Lower leg skin (tissue), 4 donors: ENCODE measurements at regions not wholly inside any gene's neighbourhood (a gene's known extent, or its start where the extent isn't known, plus 50 kb on each side); places are given as distances from the start of the nearest gene placed in this dataset.

Experiments used
- DNase-seq, 2 donors: peaks; one replicate each; pipeline ENCODE4 v3.0.0-alpha.2; 2019; ENCODE audit warnings: low spot score in 2 of 2
- H3K4me3 ChIP-seq: fragments of 200-600 bp; sonication (generic); 2 replicates; pipeline ENCODE4 v1.5.1; 2017; ENCODE audit warnings: mild to moderate bottlenecking, low read depth; ENCODE audit not compliant: poor library complexity, severe bottlenecking
- POLR2A ChIP-seq, 2 donors: fragments of 450-650 bp; IDR thresholded peaks; one replicate each; pipeline ENCODE4 v1.6.1; 2016 to 2017; ENCODE audit warnings: antibody characterized with exemption in 2 of 2, mild to moderate bottlenecking in 1 of 2, moderate library complexity in 1 of 2
- WGBS, 2 donors: methylation state at CpG; one replicate each; pipeline ENCODE4 v1.1.5; 2018; 5-methylcytosine and 5-hydroxymethylcytosine counted together
- intact Hi-C: fragments of 100-400 bp; cut with DNase I; formaldehyde crosslinking; loops from one replicate; pipeline ENCODE4 v1.15.0; 2023; ENCODE audit warnings: low total_unique reads
- TF ChIP-seq, protein P1 (sequence below), 3 donors: fragments of 450-650 bp; IDR thresholded peaks; one replicate each; pipeline ENCODE4 v1.5.1; 2016; ENCODE audit warnings: antibody characterized with exemption in 3 of 3, mild to moderate bottlenecking in 3 of 3, moderate library complexity in 2 of 3

DNA sequence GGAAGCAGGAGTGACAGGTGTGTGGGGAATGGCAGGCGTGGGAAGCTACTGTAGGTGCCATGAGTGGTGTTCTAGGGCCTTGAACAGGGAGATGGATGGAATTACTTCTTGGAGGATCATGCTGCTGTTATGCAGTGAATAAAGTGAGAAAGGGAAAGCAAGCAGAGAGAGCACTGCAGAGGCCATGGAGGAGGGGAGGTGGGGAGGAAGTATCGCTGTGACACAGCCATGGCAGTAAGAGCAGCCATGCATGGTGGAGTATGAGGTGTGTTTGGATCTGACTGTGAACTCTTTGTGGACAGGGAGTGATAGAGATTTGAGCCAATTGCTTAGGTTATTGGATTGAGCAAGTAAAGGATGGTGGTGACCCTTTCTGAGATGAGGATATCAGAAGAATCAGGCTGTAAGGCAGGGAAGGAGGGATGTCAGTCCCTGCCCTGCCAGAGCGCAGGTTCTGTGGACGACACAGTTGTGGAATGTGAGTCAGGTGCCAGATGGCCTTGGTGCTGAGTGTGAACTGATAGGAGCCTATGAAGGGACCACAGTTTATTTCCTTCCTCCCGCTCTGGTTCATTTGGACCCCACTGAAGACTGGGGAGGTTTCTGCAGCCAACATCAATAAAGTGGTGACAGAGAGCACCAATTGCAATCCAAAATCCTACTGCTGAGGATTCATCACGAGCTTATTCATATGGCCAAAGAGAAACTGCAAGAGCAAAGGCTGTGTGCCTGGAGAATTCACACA lies 105.5 kb upstream of the TMEM72 start:
- 74 to 86% methylated on average over 6 of the region's 6 CpGs for WGBS, 2 donors
- TF ChIP-seq POLR2A (IDR thresholded peaks at IDR 0.05), result no peak
- TF ChIP-seq, protein P1, sequence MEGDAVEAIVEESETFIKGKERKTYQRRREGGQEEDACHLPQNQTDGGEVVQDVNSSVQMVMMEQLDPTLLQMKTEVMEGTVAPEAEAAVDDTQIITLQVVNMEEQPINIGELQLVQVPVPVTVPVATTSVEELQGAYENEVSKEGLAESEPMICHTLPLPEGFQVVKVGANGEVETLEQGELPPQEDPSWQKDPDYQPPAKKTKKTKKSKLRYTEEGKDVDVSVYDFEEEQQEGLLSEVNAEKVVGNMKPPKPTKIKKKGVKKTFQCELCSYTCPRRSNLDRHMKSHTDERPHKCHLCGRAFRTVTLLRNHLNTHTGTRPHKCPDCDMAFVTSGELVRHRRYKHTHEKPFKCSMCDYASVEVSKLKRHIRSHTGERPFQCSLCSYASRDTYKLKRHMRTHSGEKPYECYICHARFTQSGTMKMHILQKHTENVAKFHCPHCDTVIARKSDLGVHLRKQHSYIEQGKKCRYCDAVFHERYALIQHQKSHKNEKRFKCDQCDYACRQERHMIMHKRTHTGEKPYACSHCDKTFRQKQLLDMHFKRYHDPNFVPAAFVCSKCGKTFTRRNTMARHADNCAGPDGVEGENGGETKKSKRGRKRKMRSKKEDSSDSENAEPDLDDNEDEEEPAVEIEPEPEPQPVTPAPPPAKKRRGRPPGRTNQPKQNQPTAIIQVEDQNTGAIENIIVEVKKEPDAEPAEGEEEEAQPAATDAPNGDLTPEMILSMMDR (IDR thresholded peaks at IDR 0.05), result no peak
- intact Hi-C loops, result no loop called here
- no peak overlapping the region for H3K4me3 ChIP-seq
- no peak for DNase-seq

DNA sequence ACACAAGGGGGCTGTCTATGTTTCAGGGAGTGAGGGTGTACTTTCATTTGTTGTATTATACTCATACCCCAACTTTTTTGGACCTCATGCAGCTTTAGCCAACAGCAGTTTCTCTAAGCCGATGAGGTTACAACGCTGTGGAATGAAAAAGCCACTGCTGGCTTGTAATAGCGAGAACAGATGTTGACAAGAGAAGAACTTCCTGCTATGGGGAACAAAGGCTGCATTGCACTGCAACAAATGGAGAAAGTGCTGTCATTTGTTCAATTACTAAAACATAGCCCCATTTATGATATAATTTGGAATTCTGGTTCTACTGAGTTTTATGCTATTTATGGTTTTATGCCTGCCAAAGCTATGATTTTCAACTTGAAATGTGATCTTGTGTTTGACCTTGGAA lies 104.2 kb upstream of the TMEM72 start:
- DNase-seq, result no peak
- H3K4me3 ChIP-seq, result no peak overlapping the region
- intact Hi-C loops, result no loop called here
- TF ChIP-seq, protein P1 (IDR thresholded peaks at IDR 0.05), result no peak
- 50% methylated on average over 3 of the region's 3 CpGs for WGBS, 2 donors

DNA sequence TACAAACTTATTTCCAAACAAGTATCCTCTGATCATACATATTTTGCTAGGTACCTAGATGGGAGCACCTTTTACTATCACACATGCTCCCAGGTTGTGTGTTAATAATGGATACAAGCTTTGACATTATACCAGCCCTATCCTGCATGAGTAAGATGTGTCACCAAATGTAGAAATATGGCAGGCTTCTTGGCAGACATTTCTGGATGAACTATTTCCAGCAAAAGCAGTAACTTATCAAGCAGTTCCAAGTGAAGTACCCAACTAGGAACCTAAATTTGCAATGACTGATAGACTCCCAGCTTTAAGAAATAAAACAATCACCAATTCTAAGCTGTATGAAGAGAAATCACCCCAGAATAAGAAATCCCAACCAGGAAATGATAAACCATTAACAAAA lies 103.7 kb upstream of the TMEM72 start:
- TF ChIP-seq, protein P1 (IDR thresholded peaks at IDR 0.05), result no peak
- no peak for TF ChIP-seq POLR2A (IDR thresholded peaks at IDR 0.05)
- intact Hi-C loops, result no loop called here
- no peak overlapping the region for H3K4me3 ChIP-seq
- no peak for DNase-seq

DNA sequence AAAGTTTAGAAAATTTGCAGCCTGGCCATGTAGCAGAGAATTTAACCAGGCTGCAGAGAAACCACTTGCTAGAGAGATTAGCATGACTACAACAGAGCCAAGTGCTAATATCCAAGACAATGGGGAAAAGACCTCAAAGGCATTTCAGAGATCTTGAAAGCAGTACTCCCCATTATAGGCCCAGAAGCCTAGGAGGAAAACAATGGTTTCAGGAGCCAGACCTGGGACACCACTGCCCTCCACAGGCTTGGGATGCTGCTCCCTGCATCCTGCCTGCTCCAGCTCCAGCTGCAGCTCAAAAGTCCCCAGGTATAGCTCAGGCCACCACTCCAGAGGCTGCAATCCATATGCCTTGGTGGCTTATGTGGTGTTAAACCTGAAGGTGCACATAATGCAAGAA lies 101.5 kb upstream of the TMEM72 start:
- no peak for DNase-seq
- TF ChIP-seq, protein P1 (IDR thresholded peaks at IDR 0.05), result no peak
- TF ChIP-seq POLR2A (IDR thresholded peaks at IDR 0.05), result no peak
- no peak overlapping the region for H3K4me3 ChIP-seq
- intact Hi-C loops, result no loop called here

DNA sequence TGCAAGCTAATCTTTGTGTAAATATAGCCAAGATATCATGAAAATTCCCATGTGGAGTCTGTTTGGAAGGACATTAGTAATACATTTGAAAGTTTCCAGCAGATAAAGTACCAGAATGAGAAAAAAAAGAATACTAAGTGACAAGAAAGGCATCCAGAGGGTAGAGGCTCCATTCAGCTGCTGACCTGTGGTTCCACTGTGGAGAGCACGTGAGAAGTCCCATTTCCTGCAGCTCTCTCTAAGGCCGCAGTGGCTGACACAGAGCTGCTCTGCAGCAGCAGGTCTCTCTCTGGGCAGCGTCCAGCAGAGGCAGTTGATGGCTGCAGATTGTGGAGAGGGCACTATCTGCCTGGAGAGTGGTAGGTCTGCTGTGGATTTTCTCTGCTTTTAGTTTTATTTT lies 100.1 kb upstream of the TMEM72 start:
- H3K4me3 ChIP-seq, result no peak overlapping the region
- WGBS, 2 donors, result 57 to 62% methylated on average over 3 of the region's 3 CpGs
- no peak for DNase-seq
- intact Hi-C loops, result no loop called here
- TF ChIP-seq, protein P1 (IDR thresholded peaks at IDR 0.05), result no peak
- no peak for TF ChIP-seq POLR2A (IDR thresholded peaks at IDR 0.05)

DNA sequence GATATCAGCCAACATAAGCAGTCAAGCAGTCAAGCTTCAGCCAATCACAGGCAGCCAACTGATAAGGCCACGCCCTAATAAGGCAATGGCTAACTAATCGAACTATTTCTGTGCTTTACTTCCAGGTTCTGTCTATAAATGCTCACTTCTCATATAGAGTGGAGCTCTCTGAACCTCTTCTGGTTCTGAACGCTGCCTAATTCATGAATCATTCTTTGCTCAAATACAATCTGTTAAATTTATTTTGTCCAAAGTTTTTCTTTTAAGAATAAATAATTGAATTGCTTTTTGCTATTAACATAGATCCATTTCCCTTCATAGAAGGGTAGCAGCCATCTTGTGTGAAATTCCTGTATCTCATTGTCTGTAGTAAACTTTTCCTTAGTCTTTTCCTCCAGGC lies 97.9 kb upstream of the TMEM72 start:
- DNase-seq, result no peak
- WGBS, 2 donors, result 84 to 96% methylated on average over 3 of the region's 3 CpGs
- intact Hi-C loops, result no loop called here
- TF ChIP-seq POLR2A (IDR thresholded peaks at IDR 0.05), result no peak
- TF ChIP-seq, protein P1 (IDR thresholded peaks at IDR 0.05), result no peak
- H3K4me3 ChIP-seq, result no peak overlapping the region
